Heart right ventricle (tissue), 16 donors: ENCODE measurements at regions not wholly inside any gene's neighbourhood (a gene's known extent, or its start where the extent isn't known, plus 50 kb on each side); places are given as distances from the start of the nearest gene placed in this dataset.

ENCODE experiments used
- ATAC-seq, 8 donors: fragments of 200-7000 bp; cut with Tn5 transposase; one replicate each; pipeline ENCODE4 v1.9.1; 2020; ENCODE audit warnings: mild to moderate bottlenecking in 8 of 8, moderate library complexity in 8 of 8, moderate number of reproducible peaks in 1 of 8
- DNase-seq, 2 donors: peaks; one replicate each; pipeline ENCODE4 v3.0.0-alpha.2; 2020
- H3K27ac ChIP-seq, 10 donors: fragments of 200-600 bp; sonication (generic) in 2 of 10; one replicate each; pipeline versions ENCODE4 v1.5.0 to v1.8.0; 2020 to 2022; ENCODE audit warnings: mild to moderate bottlenecking in 3 of 10
- H3K27me3 ChIP-seq, 7 donors: fragments of 200-600 bp; one replicate each; pipeline ENCODE4 v1.8.0; 2021 to 2022; ENCODE audit warnings: mild to moderate bottlenecking in 2 of 7
- H3K36me3 ChIP-seq, 9 donors: fragments of 200-600 bp; sonication (generic) in 1 of 9; one replicate each; pipeline versions ENCODE4 v1.5.0 to v1.8.0; 2020 to 2022; ENCODE audit warnings: mild to moderate bottlenecking in 2 of 9
- H3K4me1 ChIP-seq, 9 donors: fragments of 200-600 bp; sonication (generic) in 1 of 9; one replicate each; pipeline versions ENCODE4 v1.5.0 to v1.8.0; 2020 to 2022; ENCODE audit warnings: mild to moderate bottlenecking in 4 of 9
- H3K4me3 ChIP-seq, 10 donors: fragments of 200-600 bp; sonication (generic) in 2 of 10; one replicate each; pipeline versions ENCODE4 v1.5.0 to v1.8.0; 2020 to 2022; ENCODE audit warnings: mild to moderate bottlenecking in 7 of 10, moderate library complexity in 2 of 10
- H3K9me3 ChIP-seq, 11 donors: fragments of 200-600 bp in 10 of 11; sonication (generic) in 2 of 11; one replicate each; pipeline versions ENCODE4 v1.5.0 to v1.8.0; 2013 to 2022; ENCODE audit warnings: mild to moderate bottlenecking in 2 of 11, control low read depth in 1 of 11, moderate library complexity in 1 of 11
- CTCF ChIP-seq, 9 donors: fragments of 200-600 bp; sonication (generic) in 2 of 9; IDR thresholded peaks; one replicate each; pipeline versions ENCODE4 v1.5.0 to v1.8.0; 2021 to 2022; ENCODE audit warnings: antibody characterized with exemption in 9 of 9, mild to moderate bottlenecking in 5 of 9, moderate library complexity in 1 of 9
- WGBS, 2 donors: extraction: QIAGEN DNeasy Blood & Tissue Kit; methylation state at CpG; one replicate each; pipeline ENCODE4 v1.1.7; 2013; ENCODE audit warnings: inconsistent platforms in 1 of 2; 5-methylcytosine and 5-hydroxymethylcytosine counted together
- intact Hi-C, 10 donors: fragments of 100-400 bp; cut with DNase I; formaldehyde crosslinking; loops; one replicate each; pipeline versions ENCODE4 v1.11.1 to v1.14.2; 2022
- donor health status: Arrhythmogenic right ventricular cardiomyopathy.
- donor health status: ischemic (EF 13 %, LVEDD 7.1; RV severe dilation, severe dysfunction).
- donor health status: healthy with polysubstance abuse.
- donor health status: DM: no; HTN: yes; CAD: no.
- donor health status: DM: no; HTN: no; CAD: no.
- donor health status: ischemic (EF 25% LVEDD 6.9; RV normal size, moderate dysfunction).
- donor health status: ischemic (EF 25% LVEDD 5.7; RV mildly dilated, moderate dysfunction).
- donor health status: healthy.
- donor health status: DM: yes; HTN: yes; CAD: no.
- donor health status: Ischemic cardiomyopathy.
- donor health status: ischemic (EF 35%, LVEDD 5.7; RV mildly dilated, moderate dysfunction).
- donor health status: nonischemic (EF 11% LVEDD 7.7; RV severe dilation, severe dysfunction).
- donor health status: DM: yes; HTN: yes; CAD: no.
- donor health status: PGD.
- donor health status: ischemic (EF 29% LVEDD 5.4; RV normal size, mild dysfunction).
- donor health status: nonischemic (EF 23%, LVEDD 6.1; RV moderate dilation, normal function).

- H3K27ac ChIP-seq, result no peak overlapping the region
- H3K36me3 ChIP-seq, result no peaks in the 10 kb centered on the region
- intact Hi-C loops, result loop anchor here in 1 of 10 donors (10.0 kb wide), 2 partner anchors 197 to 737 kb away; no protein-coding TSS in a partner anchor
- DNase-seq (no peak), ATAC-seq (no peak)
- no peak for TF ChIP-seq CTCF (IDR thresholded peaks at IDR 0.05)
- peaks cover 0 to 32% (median 4%) of the 10 kb centered on the region in 7 donors for H3K27me3 ChIP-seq
- no peaks in the 10 kb centered on the region for H3K9me3 ChIP-seq
- 77 to 83% methylated on average over 5 of the region's 5 CpGs for WGBS, 2 donors
- H3K4me1 ChIP-seq, result no peaks in the 10 kb centered on the region
- H3K4me3 ChIP-seq, result no peak overlapping the region
Observed at GRCh38 chr4:83768146-83768545, 232.2 kb downstream of the GPAT3 start.

GRCh38 chr4:83767067-83767466, 231.2 kb downstream of the GPAT3 start:
- WGBS, 2 donors, result 72 to 84% methylated on average over 2 of the region's 2 CpGs
- TF ChIP-seq CTCF (IDR thresholded peaks at IDR 0.05), result no peak
- DNase-seq, result no peak
- H3K27me3 ChIP-seq, result peaks cover 0 to 33% (median 4%) of the 10 kb centered on the region in 7 donors
- no peaks in the 10 kb centered on the region for H3K36me3 ChIP-seq
- no peak overlapping the region for H3K4me3 ChIP-seq
- no peaks in the 10 kb centered on the region for H3K4me1 ChIP-seq
- ATAC-seq, result no peak
- no peaks in the 10 kb centered on the region for H3K9me3 ChIP-seq
- intact Hi-C loops, result loop anchor here in 1 of 10 donors (10.0 kb wide), 2 partner anchors 198 to 738 kb away; no protein-coding TSS in a partner anchor
- no peak overlapping the region for H3K27ac ChIP-seq

- Histone ChIP-seq H3K27ac (no peak overlapping the region), H3K9me3 (no peaks in the 10 kb centered on the region), H3K36me3 (no peaks in the 10 kb centered on the region), H3K4me1 (no peaks in the 10 kb centered on the region), H3K4me3 (no peak overlapping the region), H3K27me3 (peaks cover 0 to 13% (median 0%) of the 10 kb centered on the region in 7 donors)
- ATAC-seq, result no peak
- no peak for DNase-seq
- 73 to 81% methylated on average over 5 of the region's 5 CpGs for WGBS, 2 donors
- intact Hi-C loops, result loop anchor here in 1 of 10 donors (10.0 kb wide), 2 partner anchors 205 to 745 kb away; no protein-coding TSS in a partner anchor
- TF ChIP-seq CTCF (IDR thresholded peaks at IDR 0.05), result no peak
Observed at GRCh38 chr4:83759611-83760010, 223.7 kb downstream of the GPAT3 start.

- WGBS, 2 donors, result 65 to 76% methylated on average over 1 of the region's 1 CpG
- H3K27me3 ChIP-seq, result peaks cover 0 to 7% (median 0%) of the 10 kb centered on the region in 7 donors
- no peak for TF ChIP-seq CTCF (IDR thresholded peaks at IDR 0.05)
- ATAC-seq (no peak), DNase-seq (no peak)
- H3K27ac ChIP-seq, result no peak overlapping the region
- no peaks in the 10 kb centered on the region for H3K36me3 ChIP-seq
- H3K4me1 ChIP-seq, result no peaks in the 10 kb centered on the region
- intact Hi-C loops, result no loop called here
- H3K9me3 ChIP-seq, result no peaks in the 10 kb centered on the region
- no peak overlapping the region for H3K4me3 ChIP-seq
Observed at GRCh38 chr4:83758285-83758684, 222.4 kb downstream of the GPAT3 start.
